ENCODE measurements at regions not wholly inside any gene's neighbourhood (a gene's known extent, or its start where the extent isn't known, plus 50 kb on each side); places are given as distances from the start of the nearest gene placed in this dataset.

DNA sequence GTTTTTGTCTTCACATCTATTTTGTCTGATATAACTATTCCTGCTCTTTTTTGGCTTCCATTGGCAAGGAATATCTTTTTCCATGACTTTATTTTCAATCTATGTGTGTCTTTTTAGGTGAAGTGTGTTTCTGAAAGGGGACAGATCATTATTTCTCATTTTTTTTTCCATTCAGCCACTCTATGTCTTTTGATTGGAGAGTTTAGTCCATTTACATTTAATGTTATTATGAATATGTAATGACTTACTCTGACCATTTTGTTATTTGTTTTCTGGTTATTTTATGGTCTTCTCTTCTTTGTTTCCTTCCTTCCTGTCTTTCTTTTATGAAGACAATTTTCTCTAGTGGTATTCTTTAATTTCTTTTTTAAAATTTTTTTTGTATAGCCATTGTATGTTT is 178.6 kb upstream of the CNTN5 start (continued):
- TF ChIP-seq, protein P1, sequence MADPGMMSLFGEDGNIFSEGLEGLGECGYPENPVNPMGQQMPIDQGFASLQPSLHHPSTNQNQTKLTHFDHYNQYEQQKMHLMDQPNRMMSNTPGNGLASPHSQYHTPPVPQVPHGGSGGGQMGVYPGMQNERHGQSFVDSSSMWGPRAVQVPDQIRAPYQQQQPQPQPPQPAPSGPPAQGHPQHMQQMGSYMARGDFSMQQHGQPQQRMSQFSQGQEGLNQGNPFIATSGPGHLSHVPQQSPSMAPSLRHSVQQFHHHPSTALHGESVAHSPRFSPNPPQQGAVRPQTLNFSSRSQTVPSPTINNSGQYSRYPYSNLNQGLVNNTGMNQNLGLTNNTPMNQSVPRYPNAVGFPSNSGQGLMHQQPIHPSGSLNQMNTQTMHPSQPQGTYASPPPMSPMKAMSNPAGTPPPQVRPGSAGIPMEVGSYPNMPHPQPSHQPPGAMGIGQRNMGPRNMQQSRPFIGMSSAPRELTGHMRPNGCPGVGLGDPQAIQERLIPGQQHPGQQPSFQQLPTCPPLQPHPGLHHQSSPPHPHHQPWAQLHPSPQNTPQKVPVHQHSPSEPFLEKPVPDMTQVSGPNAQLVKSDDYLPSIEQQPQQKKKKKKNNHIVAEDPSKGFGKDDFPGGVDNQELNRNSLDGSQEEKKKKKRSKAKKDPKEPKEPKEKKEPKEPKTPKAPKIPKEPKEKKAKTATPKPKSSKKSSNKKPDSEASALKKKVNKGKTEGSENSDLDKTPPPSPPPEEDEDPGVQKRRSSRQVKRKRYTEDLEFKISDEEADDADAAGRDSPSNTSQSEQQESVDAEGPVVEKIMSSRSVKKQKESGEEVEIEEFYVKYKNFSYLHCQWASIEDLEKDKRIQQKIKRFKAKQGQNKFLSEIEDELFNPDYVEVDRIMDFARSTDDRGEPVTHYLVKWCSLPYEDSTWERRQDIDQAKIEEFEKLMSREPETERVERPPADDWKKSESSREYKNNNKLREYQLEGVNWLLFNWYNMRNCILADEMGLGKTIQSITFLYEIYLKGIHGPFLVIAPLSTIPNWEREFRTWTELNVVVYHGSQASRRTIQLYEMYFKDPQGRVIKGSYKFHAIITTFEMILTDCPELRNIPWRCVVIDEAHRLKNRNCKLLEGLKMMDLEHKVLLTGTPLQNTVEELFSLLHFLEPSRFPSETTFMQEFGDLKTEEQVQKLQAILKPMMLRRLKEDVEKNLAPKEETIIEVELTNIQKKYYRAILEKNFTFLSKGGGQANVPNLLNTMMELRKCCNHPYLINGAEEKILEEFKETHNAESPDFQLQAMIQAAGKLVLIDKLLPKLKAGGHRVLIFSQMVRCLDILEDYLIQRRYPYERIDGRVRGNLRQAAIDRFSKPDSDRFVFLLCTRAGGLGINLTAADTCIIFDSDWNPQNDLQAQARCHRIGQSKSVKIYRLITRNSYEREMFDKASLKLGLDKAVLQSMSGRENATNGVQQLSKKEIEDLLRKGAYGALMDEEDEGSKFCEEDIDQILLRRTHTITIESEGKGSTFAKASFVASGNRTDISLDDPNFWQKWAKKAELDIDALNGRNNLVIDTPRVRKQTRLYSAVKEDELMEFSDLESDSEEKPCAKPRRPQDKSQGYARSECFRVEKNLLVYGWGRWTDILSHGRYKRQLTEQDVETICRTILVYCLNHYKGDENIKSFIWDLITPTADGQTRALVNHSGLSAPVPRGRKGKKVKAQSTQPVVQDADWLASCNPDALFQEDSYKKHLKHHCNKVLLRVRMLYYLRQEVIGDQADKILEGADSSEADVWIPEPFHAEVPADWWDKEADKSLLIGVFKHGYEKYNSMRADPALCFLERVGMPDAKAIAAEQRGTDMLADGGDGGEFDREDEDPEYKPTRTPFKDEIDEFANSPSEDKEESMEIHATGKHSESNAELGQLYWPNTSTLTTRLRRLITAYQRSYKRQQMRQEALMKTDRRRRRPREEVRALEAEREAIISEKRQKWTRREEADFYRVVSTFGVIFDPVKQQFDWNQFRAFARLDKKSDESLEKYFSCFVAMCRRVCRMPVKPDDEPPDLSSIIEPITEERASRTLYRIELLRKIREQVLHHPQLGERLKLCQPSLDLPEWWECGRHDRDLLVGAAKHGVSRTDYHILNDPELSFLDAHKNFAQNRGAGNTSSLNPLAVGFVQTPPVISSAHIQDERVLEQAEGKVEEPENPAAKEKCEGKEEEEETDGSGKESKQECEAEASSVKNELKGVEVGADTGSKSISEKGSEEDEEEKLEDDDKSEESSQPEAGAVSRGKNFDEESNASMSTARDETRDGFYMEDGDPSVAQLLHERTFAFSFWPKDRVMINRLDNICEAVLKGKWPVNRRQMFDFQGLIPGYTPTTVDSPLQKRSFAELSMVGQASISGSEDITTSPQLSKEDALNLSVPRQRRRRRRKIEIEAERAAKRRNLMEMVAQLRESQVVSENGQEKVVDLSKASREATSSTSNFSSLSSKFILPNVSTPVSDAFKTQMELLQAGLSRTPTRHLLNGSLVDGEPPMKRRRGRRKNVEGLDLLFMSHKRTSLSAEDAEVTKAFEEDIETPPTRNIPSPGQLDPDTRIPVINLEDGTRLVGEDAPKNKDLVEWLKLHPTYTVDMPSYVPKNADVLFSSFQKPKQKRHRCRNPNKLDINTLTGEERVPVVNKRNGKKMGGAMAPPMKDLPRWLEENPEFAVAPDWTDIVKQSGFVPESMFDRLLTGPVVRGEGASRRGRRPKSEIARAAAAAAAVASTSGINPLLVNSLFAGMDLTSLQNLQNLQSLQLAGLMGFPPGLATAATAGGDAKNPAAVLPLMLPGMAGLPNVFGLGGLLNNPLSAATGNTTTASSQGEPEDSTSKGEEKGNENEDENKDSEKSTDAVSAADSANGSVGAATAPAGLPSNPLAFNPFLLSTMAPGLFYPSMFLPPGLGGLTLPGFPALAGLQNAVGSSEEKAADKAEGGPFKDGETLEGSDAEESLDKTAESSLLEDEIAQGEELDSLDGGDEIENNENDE (IDR thresholded peaks at IDR 0.05; ENCODE audit: low read depth, low read length), result no peak
- TF ChIP-seq SMC3 (conservative IDR thresholded peaks at IDR 0.05; ENCODE audit: insufficient read depth, low read depth, low read length) (no peak), CTBP1 (IDR thresholded peaks at IDR 0.05; ENCODE audit: borderline replicate concordance) (no peak), COPS2 (conservative IDR thresholded peaks at IDR 0.05) (no peak)

Measured in K562 (cell line).